IMR-90 (cell line): ENCODE measurements at regions not wholly inside any gene's neighbourhood (a gene's known extent, or its start where the extent isn't known, plus 50 kb on each side); places are given as distances from the start of the nearest gene placed in this dataset.

Source experiments
- ATAC-seq: fragments of 200-7000 bp; cut with Tn5 transposase; 2 replicates; pipeline ENCODE4 v1.9.1; 2020; ENCODE audit warnings: low read depth, mild to moderate bottlenecking, moderate library complexity
- BruUV-seq: library from RNA; stranded (reverse); fragments of 400-500 nt; replicated peaks from 2 replicates; lab custom pipeline; 2021; lab: Mats Ljungman, UMichigan
- CTCF ChIA-PET: fragments of 300-600 bp; formaldehyde crosslinking; extraction: SDS; loops from one replicate; lab custom pipeline; 2021; ENCODE audit warnings: antibody characterized with exemption; lab: Yijun Ruan, JAX
- POLR2A ChIA-PET: fragments of 300-600 bp; sonication (Branson Sonifier 250); formaldehyde crosslinking; loops from one replicate; lab custom pipeline; 2022; ENCODE audit warnings: antibody characterized with exemption; ENCODE audit not compliant: unreplicated experiment; lab: Charles Lee
- DNase-seq: peaks from one replicate; pipeline ENCODE4 v3.0.0; 2013
- H2AFZ ChIP-seq: replicated peaks from 2 replicates; pipeline ENCODE3; 2013; ENCODE audit warnings: low read length, mild to moderate bottlenecking; ENCODE audit not compliant: poor library complexity
- H2AK5ac ChIP-seq: 2 replicates; pipeline ENCODE4 v1.6.1; 2013; ENCODE audit warnings: low read depth, low read length, inconsistent platforms
- H2AK9ac ChIP-seq: replicated peaks from 2 replicates; pipeline ENCODE3; 2013; ENCODE audit warnings: mild to moderate bottlenecking, low read depth, low read length, moderate library complexity; ENCODE audit not compliant: poor library complexity
- H2BK120ac ChIP-seq: 2 replicates; pipeline ENCODE4 v1.6.1; 2013; ENCODE audit warnings: low read depth, low read length, inconsistent platforms
- H2BK15ac ChIP-seq: 3 replicates; pipeline ENCODE4 v1.6.1; 2013; ENCODE audit warnings: low read depth, low read length, inconsistent platforms
- H2BK20ac ChIP-seq: 2 replicates; pipeline ENCODE4 v1.6.1; 2013; ENCODE audit warnings: low read depth, mild to moderate bottlenecking, inconsistent platforms, low read length, moderate library complexity
- H2BK5ac ChIP-seq: 2 replicates; pipeline ENCODE4 v1.6.1; 2013; ENCODE audit warnings: mild to moderate bottlenecking, low read depth, low read length, inconsistent platforms; ENCODE audit not compliant: poor library complexity, severe bottlenecking
- H3K14ac ChIP-seq: replicated peaks from 2 replicates; pipeline ENCODE4 v1.6.1; 2013; ENCODE audit warnings: low read depth, low read length, inconsistent platforms
- H3K18ac ChIP-seq: 2 replicates; pipeline ENCODE4 v1.6.1; 2013; ENCODE audit warnings: low read depth, low read length, control low read depth
- H3K23ac ChIP-seq: 2 replicates; pipeline ENCODE4 v1.6.1; 2013; ENCODE audit warnings: low read depth, low read length, inconsistent platforms
- H3K27ac ChIP-seq: 2 replicates; pipeline ENCODE4 v1.5.1; 2013; ENCODE audit warnings: mild to moderate bottlenecking, control low read depth, low read length; ENCODE audit not compliant: insufficient read depth
- H3K27me3 ChIP-seq: 2 replicates; pipeline ENCODE4 v1.6.1; 2013; ENCODE audit warnings: low read length; ENCODE audit not compliant: control insufficient read depth, insufficient read depth
- H3K36me3 ChIP-seq: 2 replicates; pipeline ENCODE4 v1.6.1; 2013; ENCODE audit warnings: low read length, mixed read lengths; ENCODE audit not compliant: control insufficient read depth, insufficient read depth
- H3K4ac ChIP-seq: 2 replicates; pipeline ENCODE4 v1.6.1; 2013; ENCODE audit warnings: low read depth, low read length, inconsistent platforms
- H3K4me1 ChIP-seq: 2 replicates; pipeline ENCODE4 v1.6.1; 2013; ENCODE audit warnings: low read length, mixed read lengths; ENCODE audit not compliant: control insufficient read depth, insufficient read depth
- H3K4me2 ChIP-seq: 2 replicates; pipeline ENCODE4 v1.6.1; 2013; ENCODE audit warnings: low read depth, mild to moderate bottlenecking, control low read depth, low read length, moderate library complexity
- H3K4me3 ChIP-seq: 2 replicates; pipeline ENCODE4 v1.5.1; 2013; ENCODE audit warnings: low read depth, mild to moderate bottlenecking, control low read depth, low read length, moderate library complexity; ENCODE audit not compliant: insufficient read depth
- H3K56ac ChIP-seq: 2 replicates; pipeline ENCODE4 v1.6.1; 2013; ENCODE audit warnings: low read length, inconsistent platforms; ENCODE audit not compliant: insufficient read depth; ENCODE audit errors: extremely low read depth
- H3K79me1 ChIP-seq, 2 experiments: 2 replicates each; pipeline ENCODE4 v1.6.1; 2013; ENCODE audit warnings: low read length in 2 of 2, inconsistent platforms in 1 of 2, low read depth in 1 of 2
- H3K9ac ChIP-seq: 2 replicates; pipeline ENCODE4 v1.6.1; 2013; ENCODE audit warnings: low read depth, low read length, control low read depth
- H3K9me1 ChIP-seq: 2 replicates; pipeline ENCODE4 v1.6.1; 2013; ENCODE audit warnings: low read length, inconsistent platforms; ENCODE audit not compliant: insufficient read depth
- H3K9me3 ChIP-seq: 2 replicates; pipeline ENCODE4 v1.6.1; 2013; ENCODE audit warnings: low read length; ENCODE audit not compliant: control insufficient read depth, insufficient read depth
- H4K20me1 ChIP-seq: 2 replicates; pipeline ENCODE4 v1.6.1; 2013; ENCODE audit warnings: low read length, inconsistent platforms; ENCODE audit not compliant: insufficient read depth
- H4K5ac ChIP-seq: 2 replicates; pipeline ENCODE4 v1.6.1; 2013; ENCODE audit warnings: mild to moderate bottlenecking, low read depth, low read length, control low read depth
- H4K8ac ChIP-seq, 2 experiments: 2 replicates each; pipeline ENCODE4 v1.6.1; 2013; ENCODE audit warnings: low read depth in 2 of 2, low read length in 2 of 2, control low read depth in 1 of 2, inconsistent platforms in 1 of 2
- H4K91ac ChIP-seq: 2 replicates; pipeline ENCODE4 v1.6.1; 2013; ENCODE audit warnings: low read depth, low read length, inconsistent platforms; ENCODE audit not compliant: insufficient read depth
- BHLHE40 ChIP-seq: fragments of 150-350 bp; IDR thresholded peaks from 2 replicates; pipeline ENCODE4 v1.6.1; 2016; ENCODE audit warnings: mild to moderate bottlenecking, low read depth, low read length
- CHD1 ChIP-seq: IDR thresholded peaks from 2 replicates; pipeline ENCODE4 v1.6.1; 2012; ENCODE audit warnings: low read depth, low read length, improper control_type of control experiment
- CTCF ChIP-seq: conservative IDR thresholded peaks from 2 replicates; pipeline ENCODE4 v1.5.1; 2012; ENCODE audit warnings: mild to moderate bottlenecking, low read depth, low read length, improper control_type of control experiment
- ELK1 ChIP-seq: fragments of 150-350 bp; IDR thresholded peaks from 2 replicates; pipeline ENCODE4 v1.6.1; 2016; ENCODE audit warnings: low read depth, mild to moderate bottlenecking, low read length, moderate library complexity, borderline replicate concordance
- FOS ChIP-seq: fragments of 150-350 bp; IDR thresholded peaks from 2 replicates; pipeline ENCODE4 v1.6.1; 2016; ENCODE audit warnings: low read depth, low read length
- MAFK ChIP-seq: IDR thresholded peaks from 2 replicates; pipeline ENCODE4 v1.6.1; 2012; ENCODE audit warnings: low read depth, low read length, improper control_type of control experiment
- MAZ ChIP-seq: IDR thresholded peaks from 2 replicates; pipeline ENCODE4 v1.6.1; 2012; ENCODE audit warnings: low read depth, mild to moderate bottlenecking, low read length, improper control_type of control experiment, moderate library complexity, borderline replicate concordance
- MXI1 ChIP-seq: IDR thresholded peaks from 2 replicates; pipeline ENCODE4 v1.6.1; 2012; ENCODE audit warnings: low read depth, mild to moderate bottlenecking, low read length, moderate library complexity, borderline replicate concordance
- NFE2L2 ChIP-seq: fragments of 150-350 bp; IDR thresholded peaks from 2 replicates; pipeline ENCODE4 v1.6.1; 2016; ENCODE audit warnings: low read depth, mild to moderate bottlenecking, low read length
- POLR2A ChIP-seq: IDR thresholded peaks from 2 replicates; pipeline ENCODE4 v1.6.1; 2012; ENCODE audit warnings: mild to moderate bottlenecking, low read depth, low read length
- RCOR1 ChIP-seq: IDR thresholded peaks from 2 replicates; pipeline ENCODE4 v1.6.1; 2012; ENCODE audit warnings: mild to moderate bottlenecking, low read length, improper control_type of control experiment; ENCODE audit not compliant: insufficient replicate concordance
- RFX5 ChIP-seq: IDR thresholded peaks from 2 replicates; pipeline ENCODE4 v1.8.0; 2012; ENCODE audit warnings: low read depth, mild to moderate bottlenecking, low read length, moderate library complexity
- USF2 ChIP-seq: fragments of 150-350 bp; IDR thresholded peaks from 2 replicates; pipeline ENCODE4 v1.6.1; 2017; ENCODE audit warnings: mild to moderate bottlenecking, antibody characterized with exemption, low read length, low read depth
- WGBS, 2 experiments: methylation state at CpG; one replicate each; pipeline versions ENCODE4 v1.1.5 to v1.1.7; 2013; ENCODE audit warnings: missing lambda C conversion rate in 2 of 2; ENCODE audit not compliant: insufficient read length in 1 of 2; ENCODE audit errors: extremely low coverage in 2 of 2; 5-methylcytosine and 5-hydroxymethylcytosine counted together
- dilution Hi-C: fragments of 300-500 bp; cut with HindIII; formaldehyde crosslinking; loops from one replicate; pipeline ENCODE4 v1.14.3; 2018; ENCODE audit warnings: low sequenced_read_pairs; ENCODE audit not compliant: unreplicated experiment
- in situ Hi-C: fragments of 300-500 bp; cut with MboI; formaldehyde crosslinking; loops from 3 replicates; pipeline ENCODE4 v1.14.3; 2019; ENCODE audit warnings: low sequenced_read_pairs, inconsistent platforms, mixed read lengths
- intact Hi-C: fragments of 100-400 bp; cut with micrococcal nuclease; formaldehyde crosslinking; loops from 2 replicates; pipeline ENCODE4 v1.10.0; 2022

- no peak overlapping the region for H2BK5ac ChIP-seq
- no peak overlapping the region for H4K91ac ChIP-seq
- no peak overlapping the region for H3K4me2 ChIP-seq
- H2BK20ac ChIP-seq = no peak overlapping the region
- H3K18ac ChIP-seq = no peak overlapping the region
- DNase-seq = no peak
- dilution Hi-C loops = no loop called here
- no peak overlapping the region for H2BK120ac ChIP-seq
- no peak overlapping the region for H3K4me3 ChIP-seq
- no peak overlapping the region for H4K5ac ChIP-seq
- 44% methylated on average over 3 of the region's 7 CpGs; no CpG with 5 or more reads in 1 of the 2 experiments for WGBS, 2 experiments
- H3K56ac ChIP-seq = no peak overlapping the region
- ChIA-PET CTCF (no interaction called here), POLR2A (no interaction called here)
- TF ChIP-seq FOS = no peak
- no peak for TF ChIP-seq RCOR1
- no peak for TF ChIP-seq MAZ
- TF ChIP-seq ELK1 = no peak
- TF ChIP-seq CHD1 = no peak
- TF ChIP-seq MAFK = no peak
- no peak for TF ChIP-seq MXI1
- TF ChIP-seq USF2 = no peak
- no peak for TF ChIP-seq POLR2A
- no peak for TF ChIP-seq NFE2L2
- TF ChIP-seq RFX5 = no peak
- no peak for TF ChIP-seq CTCF
- TF ChIP-seq BHLHE40 = no peak
- H2AFZ ChIP-seq = peak overlapping the region; percentile 9
- ATAC-seq = no peak
- H4K20me1 ChIP-seq = no peaks in the 10 kb centered on the region
- H3K9me3 ChIP-seq = peaks cover 3% of the 10 kb centered on the region; the same call in 1 of the 2 replicates
- H3K27me3 ChIP-seq = peaks cover 4% of the 10 kb centered on the region
- intact Hi-C loops = no loop called here
- no peak overlapping the region for H3K27ac ChIP-seq
- no peak overlapping the region for H3K4ac ChIP-seq
- in situ Hi-C loops = no loop called here
- no peaks in the 10 kb centered on the region for H3K9me1 ChIP-seq
- H2BK15ac ChIP-seq = no peak overlapping the region
- no peaks in the 10 kb centered on the region for H3K4me1 ChIP-seq
- BruUV-seq = no TSS peak
- no peak overlapping the region for H2AK5ac ChIP-seq
- no peaks in the 10 kb centered on the region for H3K36me3 ChIP-seq
- H3K14ac ChIP-seq = no peak overlapping the region
- no peak overlapping the region for H3K23ac ChIP-seq
- H2AK9ac ChIP-seq = no peak overlapping the region
- no peak overlapping the region for H3K9ac ChIP-seq
- no peak overlapping the region for H4K8ac ChIP-seq
- H3K79me1 ChIP-seq = no peaks in the 10 kb centered on the region
Observed at GRCh38 chr17:77666881-77667395, 291.6 kb upstream of the TNRC6C start.
